Activated T-helper 1 cell treated with anti-CD3 and anti-CD28 coated beads, Interleukin-2, amount 50 U/mL, for 16 hours (primary cell): ENCODE measurements at regions not wholly inside any gene's neighbourhood (a gene's known extent, or its start where the extent isn't known, plus 50 kb on each side); places are given as distances from the start of the nearest gene placed in this dataset.
"Not testable (repeated sequence)": the region's sequence is repeated elsewhere in the genome, so short reads cannot be mapped to it uniquely, and the experiment has no call there.

ENCODE experiments used
- DNase-seq, 2 donors: peaks; one replicate each; pipeline ENCODE4 v3.0.0-alpha.2; 2020; ENCODE audit warnings: low read depth in 1 of 2, low spot score in 1 of 2

GRCh38 chr2:37569131-37569823 lies 102.2 kb downstream of the CDC42EP3 start:
- no peak for DNase-seq

DNA sequence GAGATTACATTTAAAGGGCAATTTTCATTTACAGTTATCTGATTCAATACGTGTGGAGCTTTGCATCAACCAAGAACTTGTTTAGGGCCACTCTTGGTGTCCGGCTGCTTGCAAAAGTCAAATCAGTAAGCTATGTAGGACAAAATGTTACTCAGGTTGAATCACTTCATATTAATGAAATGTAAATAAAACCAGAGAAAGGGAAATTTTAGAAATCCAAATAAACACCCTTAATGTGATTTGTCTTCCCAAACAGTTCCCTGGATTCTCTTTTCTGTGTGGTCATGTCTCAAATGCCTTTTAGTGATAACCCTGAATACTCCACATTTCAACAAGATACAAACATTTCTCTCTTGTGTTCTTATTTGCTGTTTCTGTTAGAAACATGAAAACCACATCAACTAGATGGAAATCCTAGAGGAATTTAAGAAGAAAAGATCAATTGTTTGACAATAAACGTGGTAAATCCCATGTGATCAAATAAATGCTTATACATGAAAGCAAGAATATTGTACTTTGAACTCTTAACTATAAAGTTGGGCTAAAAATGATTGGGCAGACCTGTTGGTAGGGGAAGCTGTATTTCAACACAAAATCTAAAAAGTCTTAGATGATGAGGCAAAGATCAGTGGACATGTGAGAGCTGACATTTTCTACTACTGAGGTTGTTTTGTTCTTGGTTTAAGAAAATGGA lies 101.3 kb downstream of the CDC42EP3 start:
- no peak for DNase-seq

DNA sequence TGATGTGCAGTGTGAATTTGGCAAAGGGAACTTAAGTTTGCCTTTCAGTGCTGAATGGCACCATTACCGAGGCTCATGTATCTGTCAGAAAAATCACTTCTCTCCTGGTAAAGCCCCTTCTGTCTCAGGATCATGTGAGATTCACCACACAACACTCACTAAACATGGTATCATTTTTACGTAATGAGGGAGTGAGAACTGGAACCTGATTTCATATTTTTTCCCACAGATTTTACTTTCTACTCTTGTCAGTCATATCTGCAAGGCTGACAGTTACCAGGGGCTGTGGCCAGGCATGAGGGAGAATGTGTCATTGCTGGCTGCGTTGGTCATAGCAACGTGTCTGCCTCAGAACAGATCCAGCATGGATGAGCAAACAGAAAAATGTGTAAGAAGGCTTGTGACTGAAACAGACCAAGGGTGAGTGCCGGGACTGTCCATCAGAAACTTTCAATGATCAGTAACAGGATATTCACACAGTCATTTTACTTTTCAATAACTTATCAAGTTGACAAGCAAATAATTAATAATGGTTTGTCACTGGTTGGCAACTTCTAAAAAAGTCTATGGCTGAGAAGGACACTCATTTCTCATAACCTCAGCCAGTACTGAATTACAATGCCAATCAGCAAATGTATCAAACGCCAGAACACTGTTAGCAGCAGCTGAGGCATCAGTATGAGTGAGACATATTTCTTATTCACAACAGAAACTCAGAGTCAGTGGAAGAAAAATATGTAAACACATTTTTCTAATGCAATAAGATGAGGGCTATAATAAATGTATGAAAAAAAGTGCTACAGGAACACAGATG lies 100.5 kb downstream of the CDC42EP3 start:
- no peak for DNase-seq

- no peak for DNase-seq
These were observed 99.8 kb downstream of the CDC42EP3 start for GRCh38 chr2:37571587-37572136.

DNA sequence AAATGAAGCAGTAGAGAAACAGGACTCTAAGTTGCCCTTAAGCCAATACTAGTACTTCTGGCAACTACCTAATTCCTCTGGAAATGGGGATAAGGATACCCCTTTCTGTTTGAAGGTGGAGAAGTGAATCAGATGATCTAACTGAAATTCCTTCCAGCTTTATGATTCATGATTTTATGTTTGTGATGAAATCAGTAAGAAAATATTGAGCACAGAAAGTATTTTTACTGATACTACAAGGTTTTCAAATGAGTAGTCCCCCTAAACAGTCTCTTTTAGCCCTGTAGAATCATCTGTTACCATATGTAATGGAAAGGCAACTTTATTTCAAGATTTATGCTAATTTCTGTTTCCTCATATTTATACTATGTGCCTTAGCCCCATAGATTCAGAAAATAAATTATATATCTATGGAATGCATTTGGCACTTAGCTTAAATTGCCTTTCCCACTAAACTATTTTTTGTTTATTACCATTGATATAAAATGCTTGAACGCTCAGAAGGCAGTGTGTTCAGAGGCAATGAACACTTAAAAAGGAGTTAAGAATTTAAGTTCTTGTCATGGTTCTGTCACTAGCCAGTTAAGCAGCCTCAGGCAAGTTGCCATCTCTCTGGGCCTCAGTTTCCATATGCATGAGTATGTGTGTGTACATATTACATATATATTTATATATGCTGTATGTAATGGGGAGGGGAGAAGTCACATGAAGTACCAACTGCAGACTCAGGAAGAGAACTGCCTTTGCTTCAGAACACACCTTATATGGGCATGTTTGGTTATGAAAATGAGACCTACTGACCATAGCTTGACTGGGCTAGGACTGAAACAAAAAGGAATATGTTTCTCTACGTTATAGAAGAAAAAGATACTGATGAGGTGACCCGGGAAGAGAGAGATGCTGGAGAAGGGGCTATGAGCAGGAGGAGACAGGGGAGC lies 97.7 kb downstream of the CDC42EP3 start:
- DNase-seq = no peak

DNA sequence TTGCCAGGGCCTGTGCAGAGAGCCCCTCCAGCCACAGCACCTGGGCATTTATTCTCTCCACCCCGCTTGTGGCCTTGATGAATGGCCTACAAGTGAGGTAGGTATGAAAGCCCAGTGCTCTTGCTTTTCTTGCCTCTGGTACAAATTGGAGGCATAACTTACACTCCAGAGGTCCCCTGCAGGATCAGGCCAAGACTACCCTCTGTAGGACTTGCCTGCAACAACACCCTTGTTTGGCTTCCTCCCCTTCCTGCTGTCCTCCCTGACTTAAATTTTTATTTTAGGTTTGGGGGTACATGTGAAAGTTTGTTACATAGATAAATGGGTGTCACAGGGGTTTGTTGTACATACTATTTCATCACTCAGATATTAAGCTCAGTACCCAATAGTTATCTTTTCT lies 95.7 kb downstream of the CDC42EP3 start:
- no peak for DNase-seq

DNA sequence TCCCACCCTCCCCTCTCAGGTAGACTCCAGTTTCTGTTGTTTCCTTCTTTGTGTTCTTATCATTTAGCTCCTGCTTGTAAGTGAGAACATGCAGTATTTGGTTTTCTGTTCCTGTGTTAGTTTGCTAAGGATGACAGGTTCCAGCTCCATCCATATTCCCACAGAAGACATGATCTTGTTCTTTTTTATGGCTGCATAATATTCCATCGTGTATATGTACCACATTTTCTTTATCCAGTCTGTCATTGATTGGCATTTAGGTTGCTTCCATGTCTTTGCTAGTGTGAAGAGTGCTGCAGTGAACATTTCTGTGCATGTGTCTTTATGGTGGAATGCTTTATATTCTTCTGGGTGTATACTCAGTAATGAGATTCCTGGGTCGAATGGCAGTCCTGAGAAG lies 95.2 kb downstream of the CDC42EP3 start:
- not testable (repeated sequence) for DNase-seq

DNA sequence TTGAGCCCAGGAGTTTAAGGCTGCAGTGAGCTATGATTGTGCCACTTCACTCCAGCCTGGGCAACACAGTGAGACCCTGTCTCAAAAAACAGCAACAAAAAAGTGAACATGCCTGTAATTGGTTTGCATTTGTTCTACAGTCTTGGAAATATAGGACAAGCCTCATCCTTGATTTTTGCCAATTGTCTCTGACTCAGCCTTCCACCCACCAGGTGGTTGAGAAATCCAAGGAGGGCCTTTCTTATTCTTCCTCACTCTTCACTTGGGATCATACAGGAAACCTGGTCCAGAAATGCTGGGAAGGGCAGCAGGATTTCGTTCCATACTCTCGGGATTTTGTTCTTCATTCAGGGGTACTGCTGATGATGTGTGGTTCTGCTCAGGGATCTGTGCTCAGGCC lies 94.6 kb downstream of the CDC42EP3 start:
- no peak for DNase-seq

- DNase-seq = no peak
These were observed 92.2 kb downstream of the CDC42EP3 start for GRCh38 chr2:37579192-37579713.

DNA sequence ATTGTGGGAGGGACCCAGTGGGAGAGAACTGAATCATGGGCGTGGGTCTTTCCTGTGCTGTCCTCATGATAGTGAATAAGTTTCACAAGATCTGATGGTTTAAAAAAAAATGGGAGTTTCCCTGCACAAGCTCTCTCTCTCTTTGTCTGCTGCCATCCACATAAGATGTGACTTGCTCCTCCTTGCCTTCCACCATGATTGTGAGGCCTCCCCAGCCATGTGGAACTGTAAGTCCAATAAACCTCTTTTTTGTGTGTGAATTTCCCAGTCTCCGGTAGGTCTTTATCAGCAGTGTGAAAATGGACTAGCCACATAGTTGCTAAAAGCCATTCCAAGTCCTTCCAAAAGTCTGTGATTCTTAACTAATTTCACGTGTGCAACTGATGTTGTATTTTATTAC lies 91.5 kb downstream of the CDC42EP3 start:
- not testable (repeated sequence) for DNase-seq

GRCh38 chr2:37581433-37581832 lies 90.0 kb downstream of the CDC42EP3 start:
- DNase-seq = no peak

DNA sequence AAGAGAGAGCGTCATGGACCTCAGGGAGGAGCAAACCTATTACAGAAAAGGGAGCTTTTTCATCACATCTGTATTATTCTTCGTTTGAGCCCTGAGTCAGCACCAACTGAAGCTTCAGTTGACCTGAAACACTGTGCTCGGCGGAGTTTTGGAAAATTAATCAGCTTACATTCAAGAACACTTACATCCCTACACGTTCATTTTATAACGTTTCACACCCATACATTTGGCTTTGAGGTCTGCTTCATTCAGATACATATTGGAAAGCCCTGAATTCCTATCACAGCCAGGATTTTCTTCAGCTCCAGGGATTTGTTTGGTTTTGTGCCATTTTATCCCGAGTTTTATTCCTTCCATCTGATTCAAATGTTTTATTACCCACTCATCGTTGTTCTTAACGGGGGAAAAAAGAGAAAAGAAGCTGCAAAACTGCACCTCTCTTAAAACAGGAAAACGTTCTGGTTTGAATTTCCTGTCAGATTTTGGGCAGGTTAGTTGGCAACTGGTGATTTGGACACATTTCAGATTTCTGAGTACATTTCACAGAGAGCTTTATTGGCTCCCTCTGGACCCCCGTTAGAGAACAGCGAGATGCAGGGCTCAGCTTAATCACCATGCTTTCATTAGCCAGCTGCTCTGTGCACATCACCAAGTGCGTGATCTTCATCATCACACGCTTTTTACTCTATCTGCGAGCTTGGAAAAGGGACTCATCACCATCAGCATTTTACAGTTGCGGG lies 88.8 kb downstream of the CDC42EP3 start:
- no peak for DNase-seq

- no peak for DNase-seq
These were observed 88.0 kb downstream of the CDC42EP3 start for GRCh38 chr2:37583402-37583801.

- no peak for DNase-seq
These were observed 87.6 kb downstream of the CDC42EP3 start for GRCh38 chr2:37583867-37584266.

- no peak for DNase-seq
These were observed 86.0 kb downstream of the CDC42EP3 start for GRCh38 chr2:37585295-37585908.

DNA sequence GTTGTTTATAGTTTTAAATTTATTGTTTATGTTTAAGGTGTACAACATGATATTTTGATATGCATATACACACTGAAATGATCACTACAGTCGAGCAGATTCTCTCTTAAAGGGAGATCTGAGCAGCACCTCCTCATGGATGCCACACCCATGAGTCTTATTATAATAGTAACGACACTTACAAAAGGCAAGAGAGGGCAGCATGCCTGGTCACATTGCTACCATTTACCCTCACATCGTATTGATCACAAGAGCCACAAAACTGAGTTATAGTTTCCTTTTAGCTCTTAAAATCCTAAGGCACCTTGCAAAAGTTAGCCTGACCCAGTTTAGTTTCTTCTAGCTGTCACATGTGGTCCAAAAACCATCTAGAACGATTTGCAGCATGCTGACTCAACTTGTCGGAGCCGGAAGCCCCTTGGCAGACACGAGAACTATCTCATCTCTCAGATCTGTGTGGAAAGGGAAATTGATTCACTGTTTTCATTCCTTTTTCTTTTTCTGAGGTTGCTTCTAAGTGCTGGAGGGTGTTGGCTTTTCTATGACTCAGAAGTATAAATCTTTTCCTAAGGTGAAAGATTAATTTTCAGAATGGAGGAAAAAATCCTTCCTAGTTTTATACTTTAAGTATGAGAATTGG lies 85.3 kb downstream of the CDC42EP3 start:
- DNase-seq = peak; percentile 40 to 58

GRCh38 chr2:37586663-37587317 lies 84.7 kb downstream of the CDC42EP3 start:
- DNase-seq = no peak

DNA sequence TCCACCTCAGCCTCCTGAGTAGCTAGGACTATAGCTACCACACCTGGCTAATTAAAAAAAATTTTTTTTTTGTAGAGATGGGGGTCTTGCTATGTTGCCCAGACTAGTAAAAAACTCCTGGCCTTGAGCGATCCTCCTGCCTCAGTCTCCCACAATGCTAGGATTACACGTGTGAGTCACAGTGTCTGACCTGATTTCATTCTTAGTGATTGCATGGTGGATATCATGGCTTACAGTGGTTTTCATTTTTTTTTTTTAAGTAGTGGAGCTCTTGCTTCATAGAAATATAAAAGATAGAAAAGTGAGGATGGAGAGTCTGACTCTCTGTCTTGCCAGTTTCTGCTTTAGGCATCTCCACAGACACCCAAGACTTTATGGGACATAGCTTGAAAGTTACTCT lies 83.6 kb downstream of the CDC42EP3 start:
- no peak for DNase-seq
